ENCODE measurements at regions not wholly inside any gene's neighbourhood (a gene's known extent, or its start where the extent isn't known, plus 50 kb on each side); places are given as distances from the start of the nearest gene placed in this dataset.

GRCh38 chr9:134976403-134976802, 58.7 kb upstream of the FCN1 start:
- H3K9ac ChIP-seq (ENCODE audit: extremely low read depth, insufficient read length, low read length), result no peak overlapping the region
- H2AK5ac ChIP-seq (ENCODE audit: insufficient read length, low read length), result no peak overlapping the region
- no peak overlapping the region for H2BK120ac ChIP-seq (ENCODE audit: low read depth, low read length, poor library complexity, severe bottlenecking)
- no peak overlapping the region for H4K5ac ChIP-seq (ENCODE audit: insufficient read length, low read depth, low read length)
- H3K56ac ChIP-seq (ENCODE audit: insufficient read length, low read depth, low read length), result no peak overlapping the region
- H3K79me2 ChIP-seq (ENCODE audit: insufficient read depth, low read length), result no peaks in the 10 kb centered on the region
- no peak overlapping the region for H2BK15ac ChIP-seq (ENCODE audit: low read depth, low read length)
- H3K18ac ChIP-seq (ENCODE audit: insufficient read length, low read depth, low read length), result no peak overlapping the region
- no peak overlapping the region for H2BK20ac ChIP-seq (ENCODE audit: low read depth, low read length, poor library complexity, severe bottlenecking)
- no peak overlapping the region; a peak in 1 of 5 replicates for H3K4me3 Mint-ChIP-seq
- H3T11ph ChIP-seq (ENCODE audit: low read length), result no peak overlapping the region
- H3K23me2 ChIP-seq (ENCODE audit: insufficient read length, low read depth, low read length, poor library complexity, severe bottlenecking), result no peaks in the 10 kb centered on the region
- H3K27me3 Mint-ChIP-seq (ENCODE audit: low read depth), result peaks cover 16% of the 10 kb centered on the region
- no peak overlapping the region for H2AFZ ChIP-seq (ENCODE audit: low read length)
- H4K91ac ChIP-seq (ENCODE audit: insufficient read length, low read depth, low read length), result no peak overlapping the region
- no peak overlapping the region for H3K27ac ChIP-seq (ENCODE audit: insufficient read length, low read depth, low read length)
- no peak for DNase-seq
- H3K4me2 ChIP-seq (ENCODE audit: insufficient read depth, insufficient read length, low read length), result no peak overlapping the region
- no peaks in the 10 kb centered on the region for H3K27me3 ChIP-seq (ENCODE audit: insufficient read depth, low read length)
- H3K4me1 Mint-ChIP-seq, result peaks cover 47 to 55% of the 10 kb centered on the region in 2 experiments
- H4K8ac ChIP-seq (replicated peaks; ENCODE audit: insufficient read length, low read depth, low read length), result no peak overlapping the region
- no CpG with 5 or more reads among the region's 1 CpG for WGBS (ENCODE audit: extremely low coverage, insufficient read length, low lambda C conversion rate)
- no peak overlapping the region for H2BK5ac ChIP-seq (ENCODE audit: insufficient read length, low read length)
- H3K9me3 Mint-ChIP-seq, result no peaks in the 10 kb centered on the region
- H3K4ac ChIP-seq (ENCODE audit: low read depth, low read length), result no peak overlapping the region
- no peaks in the 10 kb centered on the region for H4K20me1 ChIP-seq (ENCODE audit: control insufficient read depth, insufficient read depth, insufficient read length)
- no peak overlapping the region for H3K23ac ChIP-seq (ENCODE audit: insufficient read length, low read depth, low read length)
- no peaks in the 10 kb centered on the region for H3K9me3 ChIP-seq (ENCODE audit: control insufficient read depth, low read depth, low read length)
- no peak for TF ChIP-seq CTCF (conservative IDR thresholded peaks at IDR 0.05)
- H2BK12ac ChIP-seq (ENCODE audit: insufficient read length, low read depth, low read length), result no peak overlapping the region
- H3K36me3 Mint-ChIP-seq (ENCODE audit: insufficient read depth in 1 of 3, low read depth in 3 of 3), result no peaks in the 10 kb centered on the region
- H3K79me1 ChIP-seq (ENCODE audit: insufficient read depth, low read depth, low read length, poor library complexity, severe bottlenecking), result no peaks in the 10 kb centered on the region
- no peak overlapping the region for H3K27ac Mint-ChIP-seq
- H3K4me1 ChIP-seq (ENCODE audit: insufficient read depth, low read length), result peaks cover 4% of the 10 kb centered on the region; the same call in 1 of the 2 replicates
- H3K14ac ChIP-seq (ENCODE audit: insufficient read depth, low read length), result no peak overlapping the region

All from H9 (cell line).